CD14-positive monocyte (primary cell): ENCODE measurements at regions not wholly inside any gene's neighbourhood (a gene's known extent, or its start where the extent isn't known, plus 50 kb on each side); places are given as distances from the start of the nearest gene placed in this dataset.

Source experiments
- DNase-seq, 3 donors: peaks; one replicate each; pipeline ENCODE4 v3.0.0-alpha.2; 2011 to 2022
- H2AFZ ChIP-seq: 2 replicates; pipeline ENCODE4 v1.6.0; 2012; ENCODE audit warnings: mild to moderate bottlenecking, low read depth, low read length, inconsistent platforms; ENCODE audit not compliant: insufficient read depth, poor library complexity, severe bottlenecking
- H3K27ac ChIP-seq, 2 donors: 1 replicate in 1 of 2; 2 replicates in 1 of 2; pipeline ENCODE4 v1.5.1; 2012 to 2013; ENCODE audit warnings: low read length in 2 of 2, control low read depth in 1 of 2, inconsistent platforms in 1 of 2, low read depth in 1 of 2, mild to moderate bottlenecking in 1 of 2
- H3K27me3 ChIP-seq, 2 donors: one replicate each; pipeline versions ENCODE4 v1.6.0 to v1.6.1; 2011 to 2013; ENCODE audit warnings: low read length in 2 of 2; ENCODE audit not compliant: control insufficient read depth in 2 of 2, insufficient read depth in 2 of 2
- H3K36me3 ChIP-seq, 2 donors: replicated peaks in 1 of 2; 1 replicate in 1 of 2; 2 replicates in 1 of 2; pipeline versions ENCODE4 v1.5.1 to v1.6.1; 2012 to 2013; ENCODE audit warnings: low read length in 2 of 2, control low read depth in 1 of 2, inconsistent platforms in 1 of 2, mild to moderate bottlenecking in 1 of 2; ENCODE audit not compliant: insufficient read depth in 2 of 2, control insufficient read depth in 1 of 2
- H3K4me1 ChIP-seq, 2 donors: 1 replicate in 1 of 2; 2 replicates in 1 of 2; pipeline versions ENCODE4 v1.5.1 to v1.6.1; 2012 to 2013; ENCODE audit warnings: low read length in 2 of 2, control low read depth in 1 of 2, inconsistent platforms in 1 of 2, mild to moderate bottlenecking in 1 of 2, moderate library complexity in 1 of 2; ENCODE audit not compliant: insufficient read depth in 2 of 2, control insufficient read depth in 1 of 2
- H3K4me2 ChIP-seq: replicated peaks from 2 replicates; pipeline ENCODE3; 2012; ENCODE audit warnings: low read length, moderate library complexity, mild to moderate bottlenecking; ENCODE audit not compliant: poor library complexity, severe bottlenecking; ENCODE audit errors: extremely low read depth
- H3K4me3 ChIP-seq, 3 experiments: fragments of 200-600 bp in 1 of 3; sonication (generic) in 1 of 3; replicated peaks in 1 of 3; 1 replicate in 2 of 3; 2 replicates in 1 of 3; pipeline ENCODE4 v1.5.1; 2011 to 2013; ENCODE audit warnings: low read length in 3 of 3, mild to moderate bottlenecking in 3 of 3, control low read depth in 2 of 3, low read depth in 2 of 3, inconsistent platforms in 1 of 3, moderate library complexity in 1 of 3
- H3K79me2 ChIP-seq: 2 replicates; pipeline ENCODE4 v1.6.0; 2012; ENCODE audit warnings: mild to moderate bottlenecking, control low read depth, inconsistent platforms, low read length, moderate library complexity; ENCODE audit not compliant: insufficient read depth
- H3K9ac ChIP-seq: 2 replicates; pipeline ENCODE4 v1.6.0; 2017; ENCODE audit warnings: low read length, mild to moderate bottlenecking; ENCODE audit not compliant: insufficient read depth, poor library complexity, severe bottlenecking
- H3K9me3 ChIP-seq, 2 donors: replicated peaks in 1 of 2; 1 replicate in 1 of 2; 2 replicates in 1 of 2; pipeline versions ENCODE4 v1.5.1 to v1.6.1; 2012 to 2013; ENCODE audit warnings: low read length in 2 of 2, control low read depth in 1 of 2; ENCODE audit not compliant: control insufficient read depth in 1 of 2, insufficient read depth in 1 of 2
- H4K20me1 ChIP-seq: 2 replicates; pipeline ENCODE4 v1.6.0; 2012; ENCODE audit warnings: mild to moderate bottlenecking, low read length, control low read depth, moderate library complexity; ENCODE audit not compliant: insufficient read depth
- H3K27ac Mint-ChIP-seq, 7 donors: one replicate each; pipeline ENCODE4 v1.8.0; 2020; ENCODE audit warnings: mild to moderate bottlenecking in 7 of 7, mixed read lengths in 7 of 7, moderate library complexity in 6 of 7, inconsistent platforms in 2 of 7
- H3K27me3 Mint-ChIP-seq, 3 donors: one replicate each; pipeline ENCODE4 v1.8.0; 2021 to 2022; ENCODE audit warnings: low read depth in 3 of 3, mild to moderate bottlenecking in 3 of 3, mixed read lengths in 3 of 3, moderate library complexity in 3 of 3, inconsistent platforms in 1 of 3
- H3K36me3 Mint-ChIP-seq, 2 donors: one replicate each; pipeline ENCODE4 v1.8.0; 2020; ENCODE audit warnings: mixed read lengths in 2 of 2, inconsistent platforms in 1 of 2, mild to moderate bottlenecking in 1 of 2
- H3K4me1 Mint-ChIP-seq: one replicate; pipeline ENCODE4 v1.8.0; 2020; ENCODE audit warnings: mild to moderate bottlenecking, mixed read lengths
- H3K4me3 Mint-ChIP-seq, 2 donors: one replicate each; pipeline ENCODE4 v1.8.0; 2020; ENCODE audit warnings: mild to moderate bottlenecking in 2 of 2, mixed read lengths in 2 of 2, moderate library complexity in 1 of 2
- H3K9me3 Mint-ChIP-seq, 7 donors: one replicate each; pipeline ENCODE4 v1.8.0; 2020 to 2022; ENCODE audit warnings: mixed read lengths in 7 of 7, mild to moderate bottlenecking in 6 of 7, moderate library complexity in 6 of 7, inconsistent platforms in 2 of 7
- CTCF ChIP-seq: fragments of 200-600 bp; IDR thresholded peaks from one replicate; pipeline ENCODE4 v1.8.0; 2022; ENCODE audit warnings: antibody characterized with exemption, mild to moderate bottlenecking
- whole genome bisulfite sequencing: methylation state at CpG from one replicate; pipeline ENCODE4 v1.1.5; 2013; ENCODE audit warnings: missing lambda C conversion rate; ENCODE audit not compliant: insufficient coverage; 5-methylcytosine and 5-hydroxymethylcytosine counted together
- intact Hi-C, 2 donors: fragments of 100-400 bp; cut with micrococcal nuclease; formaldehyde crosslinking; loops; one replicate each; pipeline versions ENCODE4 v1.15.0 to v1.15.1; 2023

DNA sequence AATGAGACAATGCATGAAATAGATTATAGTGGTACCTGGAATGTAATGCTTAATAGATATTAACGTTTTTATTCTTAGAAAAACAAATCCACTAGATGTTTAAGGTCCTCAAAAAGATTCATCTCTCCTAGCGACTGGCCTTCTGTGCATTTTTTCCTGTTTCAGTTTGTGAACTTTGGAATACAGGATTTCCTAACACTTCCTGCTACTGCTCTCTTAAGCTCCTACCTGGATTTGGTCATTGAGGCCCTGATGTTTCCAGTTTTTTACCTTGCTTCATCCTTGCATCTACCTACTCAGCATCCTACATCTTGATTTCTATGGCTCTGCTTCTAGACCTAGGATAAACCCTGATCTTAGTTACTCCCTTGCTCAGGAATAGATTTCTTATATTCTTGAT, 188.4 kb downstream of the ABCC12 start:
- Histone ChIP-seq H3K79me2 (no peaks in the 10 kb centered on the region), H2AFZ (no peak overlapping the region), H3K4me2 (no peak overlapping the region), H3K27me3 (no peaks in the 10 kb centered on the region), H3K36me3 (no peaks in the 10 kb centered on the region), H3K27ac (no peak overlapping the region), H3K9me3 (no peaks in the 10 kb centered on the region), H4K20me1 (no peaks in the 10 kb centered on the region), H3K4me3 (no peak overlapping the region), H3K9ac (no peak overlapping the region), H3K4me1 (no peaks in the 10 kb centered on the region)
- 60% methylated on average over 2 of the region's 2 CpGs for WGBS
- intact Hi-C loops = no loop called here
- H3K4me1 Mint-ChIP-seq = no peaks in the 10 kb centered on the region
- H3K9me3 Mint-ChIP-seq = peaks cover 0 to 3% (median 0%) of the 10 kb centered on the region in 7 donors
- H3K36me3 Mint-ChIP-seq = no peaks in the 10 kb centered on the region
- peaks cover 0 to 2% (median 0%) of the 10 kb centered on the region in 3 donors for H3K27me3 Mint-ChIP-seq
- no peak for DNase-seq
- H3K27ac Mint-ChIP-seq = no peak overlapping the region
- H3K4me3 Mint-ChIP-seq = no peak overlapping the region
- no peak for TF ChIP-seq CTCF

DNA sequence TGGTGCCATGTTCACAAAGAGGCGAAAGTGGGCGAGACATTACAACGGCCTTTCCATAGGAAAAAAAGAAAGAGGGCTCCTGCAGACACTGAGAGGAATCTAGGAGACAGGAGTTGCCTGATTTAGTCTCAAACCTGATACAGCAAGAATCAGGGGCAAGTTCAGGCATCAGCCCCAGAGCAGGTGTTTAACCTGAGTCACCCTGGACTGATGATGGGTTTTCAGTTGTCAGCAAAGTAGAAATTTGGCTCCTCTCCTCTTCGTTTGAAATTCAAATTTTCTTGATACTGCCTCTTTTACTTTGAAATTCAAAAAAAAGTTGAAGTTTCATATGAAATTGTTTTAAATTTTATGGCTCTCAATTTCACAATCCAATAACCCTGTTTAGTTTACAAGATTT, 189.5 kb downstream of the ABCC12 start:
- no peaks in the 10 kb centered on the region for H3K79me2 ChIP-seq
- no peak overlapping the region for H3K27ac ChIP-seq
- no peaks in the 10 kb centered on the region for H4K20me1 ChIP-seq
- H3K4me2 ChIP-seq = no peak overlapping the region
- Mint-ChIP-seq H3K27me3 (peaks cover 0 to 2% (median 0%) of the 10 kb centered on the region in 3 donors), H3K4me3 (no peak overlapping the region), H3K9me3 (no peaks in the 10 kb centered on the region), H3K4me1 (no peaks in the 10 kb centered on the region), H3K36me3 (no peaks in the 10 kb centered on the region), H3K27ac (no peak overlapping the region)
- H3K4me1 ChIP-seq = no peaks in the 10 kb centered on the region
- DNase-seq = no peak
- TF ChIP-seq CTCF = no peak
- H3K9me3 ChIP-seq = no peaks in the 10 kb centered on the region
- no peaks in the 10 kb centered on the region for H3K27me3 ChIP-seq
- H3K36me3 ChIP-seq = no peaks in the 10 kb centered on the region
- H3K9ac ChIP-seq = no peak overlapping the region
- 98% methylated on average over 3 of the region's 4 CpGs for WGBS
- intact Hi-C loops = no loop called here
- no peak overlapping the region for H3K4me3 ChIP-seq
- H2AFZ ChIP-seq = no peak overlapping the region
